HG03108 (cell line): ENCODE measurements at regions not wholly inside any gene's neighbourhood (a gene's known extent, or its start where the extent isn't known, plus 50 kb on each side); places are given as distances from the start of the nearest gene placed in this dataset.
"Not testable (repeated sequence)": the region's sequence is repeated elsewhere in the genome, so short reads cannot be mapped to it uniquely, and the experiment has no call there.

ENCODE experiments used
- ATAC-seq: cut with Tn5 transposase; IDR thresholded peaks from one replicate; pipeline ENCODE4 v1.9.1; 2021; ENCODE audit warnings: moderate library complexity; ENCODE audit not compliant: unreplicated experiment

GRCh38 chr14:22266142-22266442 is 322.9 kb downstream of the DAD1 start:
- no peak for ATAC-seq

GRCh38 chr14:22265319-22266141 is 323.5 kb downstream of the DAD1 start:
- no peak for ATAC-seq

- ATAC-seq, result no peak
These were observed 324.3 kb downstream of the DAD1 start for GRCh38 chr14:22264759-22265158.

DNA sequence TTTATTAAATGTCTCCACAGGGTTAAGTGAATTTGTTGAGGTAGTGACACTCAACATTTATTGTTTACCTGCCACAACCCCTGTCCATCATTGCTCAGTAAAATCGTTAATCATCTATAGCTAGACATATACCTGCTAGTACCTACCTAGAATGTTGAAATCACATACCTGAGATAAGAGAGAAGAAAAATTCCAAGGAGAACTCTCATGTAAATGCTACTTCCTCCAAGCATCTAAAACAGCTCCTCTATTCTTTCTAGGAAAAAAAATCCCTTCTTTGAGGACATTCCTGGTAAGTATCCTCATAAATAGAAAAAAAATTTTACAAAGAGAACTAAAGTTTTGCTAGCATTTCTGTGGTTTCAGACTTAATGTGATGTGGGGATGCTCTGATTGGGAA is 325.1 kb downstream of the DAD1 start:
- ATAC-seq, result no peak

- ATAC-seq, result no peak
These were observed 326.1 kb downstream of the DAD1 start for GRCh38 chr14:22262881-22263280.

- ATAC-seq, result no peak
These were observed 333.7 kb downstream of the DAD1 start for GRCh38 chr14:22255017-22255950.

GRCh38 chr14:22252686-22253085 is 336.3 kb downstream of the DAD1 start:
- ATAC-seq, result no peak

- no peak for ATAC-seq
These were observed 337.9 kb downstream of the DAD1 start for GRCh38 chr14:22251090-22251489.

GRCh38 chr14:22249770-22250169 is 339.3 kb downstream of the DAD1 start:
- ATAC-seq, result no peak

GRCh38 chr14:22243971-22244581 is 344.9 kb downstream of the DAD1 start:
- no peak for ATAC-seq

DNA sequence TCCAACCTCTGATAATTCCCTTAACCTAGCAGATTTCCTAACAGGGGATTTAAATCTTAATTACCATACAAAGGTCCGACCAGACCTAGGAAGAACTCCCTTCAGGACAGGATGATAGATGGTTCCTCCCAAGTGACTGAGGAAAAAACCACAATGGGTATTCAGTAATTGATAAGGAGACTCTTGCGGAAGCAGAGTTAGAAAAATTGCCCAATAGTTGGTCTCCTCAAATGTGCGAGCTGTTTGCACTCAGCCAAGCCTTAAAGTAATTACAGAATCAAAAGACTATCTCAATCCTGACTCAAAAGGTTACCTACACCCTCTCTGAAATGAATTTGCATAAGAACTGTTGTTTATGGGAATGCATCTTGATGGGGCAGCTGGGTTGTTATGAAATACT is 350.7 kb downstream of the DAD1 start:
- not testable (repeated sequence) for ATAC-seq

GRCh38 chr14:22233377-22233776 is 355.6 kb downstream of the DAD1 start:
- no peak for ATAC-seq

- no peak for ATAC-seq
These were observed 356.1 kb downstream of the DAD1 start for GRCh38 chr14:22232933-22233332.

- no peak for ATAC-seq
These were observed 356.5 kb downstream of the DAD1 start for GRCh38 chr14:22232486-22232885.

DNA sequence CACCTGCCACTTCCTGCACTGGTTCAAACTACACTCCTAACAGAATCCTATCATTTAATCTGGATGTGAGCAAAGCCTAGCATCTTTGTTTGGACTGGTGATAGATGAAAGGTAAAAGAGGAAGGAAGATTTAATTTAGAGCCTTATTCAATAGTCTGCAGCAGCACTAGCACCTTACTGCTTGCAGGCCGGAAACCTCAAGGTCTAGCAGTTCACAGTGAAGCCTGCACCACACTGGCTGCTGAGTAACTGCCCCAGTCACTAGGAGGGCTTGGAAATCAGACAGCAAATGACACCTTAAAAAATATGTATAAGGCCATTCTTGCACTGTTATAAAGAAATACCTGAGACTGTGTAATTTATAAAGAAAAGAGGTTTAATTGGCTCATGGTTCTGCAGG is 358.0 kb downstream of the DAD1 start:
- ATAC-seq, result peak; percentile 64

DNA sequence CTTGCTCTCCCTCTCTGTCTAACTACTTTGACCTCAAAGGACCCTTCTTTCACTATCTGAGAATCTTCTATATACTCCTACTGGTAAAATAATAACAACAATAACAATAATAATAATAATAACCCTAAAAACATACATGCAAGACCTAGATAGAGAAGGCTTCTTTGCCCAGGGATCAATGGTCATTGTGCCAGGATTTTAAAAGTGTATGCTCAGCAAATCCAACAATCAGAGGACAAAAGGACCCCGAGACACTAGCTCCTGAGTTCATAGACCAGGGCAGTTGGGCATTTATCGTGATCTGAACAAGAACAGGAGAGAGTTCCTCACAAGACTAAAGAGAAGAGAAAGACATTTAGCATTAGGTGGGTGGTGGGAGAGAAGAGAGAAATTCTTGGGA is 358.5 kb downstream of the DAD1 start:
- no peak for ATAC-seq

GRCh38 chr14:22227084-22227483 is 361.9 kb downstream of the DAD1 start:
- no peak for ATAC-seq

- ATAC-seq, result no peak
These were observed 362.6 kb downstream of the DAD1 start for GRCh38 chr14:22226381-22226780.

DNA sequence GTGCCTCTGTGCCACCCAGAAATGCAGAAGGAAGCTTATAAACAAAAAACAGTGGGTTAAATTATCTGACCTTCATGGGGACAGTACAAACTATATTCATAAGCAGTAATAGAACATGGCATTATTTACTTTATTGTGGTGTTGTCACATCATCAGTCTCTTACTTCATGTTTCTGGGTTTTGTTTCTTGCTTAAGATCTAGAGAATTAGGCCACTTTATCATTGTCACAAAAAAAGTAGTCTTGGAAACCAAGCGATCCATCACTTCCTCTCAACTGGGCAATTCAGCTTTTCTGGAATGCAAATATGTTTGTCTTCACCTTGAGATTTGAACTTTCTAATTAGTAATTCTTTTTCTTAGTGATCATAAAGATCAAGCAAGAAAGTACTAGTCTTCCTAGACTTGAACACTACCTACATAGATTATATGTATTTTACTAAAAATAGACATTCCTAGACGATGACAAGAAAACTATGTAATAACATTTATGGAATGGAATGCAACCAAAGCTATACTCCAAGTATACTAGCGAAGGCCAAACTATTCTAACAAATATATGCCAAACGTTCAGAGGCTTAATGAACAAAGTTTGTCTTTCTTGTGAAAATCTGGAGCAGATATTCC is 363.4 kb downstream of the DAD1 start:
- no peak for ATAC-seq

DNA sequence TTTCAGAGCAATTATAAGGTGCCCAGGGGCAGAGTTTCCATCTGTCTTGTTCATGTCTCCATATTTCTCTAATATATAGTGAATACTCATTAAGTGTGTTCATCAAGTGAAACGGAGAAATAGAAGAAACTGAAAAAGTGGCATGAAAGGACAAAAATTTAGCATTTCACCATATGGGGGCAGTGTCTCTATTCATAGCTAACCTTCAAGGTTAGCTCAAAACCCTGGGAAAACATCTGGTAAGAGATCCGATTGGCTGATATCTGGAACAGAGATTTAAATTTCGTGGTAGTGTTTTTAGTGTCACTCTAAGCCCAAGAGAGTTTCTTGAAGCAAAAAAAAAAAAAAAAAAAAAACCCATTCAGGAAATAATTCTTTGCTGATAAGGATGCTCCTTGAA is 367.5 kb downstream of the DAD1 start:
- no peak for ATAC-seq

GRCh38 chr14:22220427-22220826 is 368.6 kb downstream of the DAD1 start:
- no peak for ATAC-seq
